H4 (cell line): ENCODE measurements at regions not wholly inside any gene's neighbourhood (a gene's known extent, or its start where the extent isn't known, plus 50 kb on each side); places are given as distances from the start of the nearest gene placed in this dataset.

Experiments
- DNase-seq: peaks from one replicate; pipeline ENCODE4 v3.0.0-alpha.2; 2015; ENCODE audit warnings: low spot score

DNA sequence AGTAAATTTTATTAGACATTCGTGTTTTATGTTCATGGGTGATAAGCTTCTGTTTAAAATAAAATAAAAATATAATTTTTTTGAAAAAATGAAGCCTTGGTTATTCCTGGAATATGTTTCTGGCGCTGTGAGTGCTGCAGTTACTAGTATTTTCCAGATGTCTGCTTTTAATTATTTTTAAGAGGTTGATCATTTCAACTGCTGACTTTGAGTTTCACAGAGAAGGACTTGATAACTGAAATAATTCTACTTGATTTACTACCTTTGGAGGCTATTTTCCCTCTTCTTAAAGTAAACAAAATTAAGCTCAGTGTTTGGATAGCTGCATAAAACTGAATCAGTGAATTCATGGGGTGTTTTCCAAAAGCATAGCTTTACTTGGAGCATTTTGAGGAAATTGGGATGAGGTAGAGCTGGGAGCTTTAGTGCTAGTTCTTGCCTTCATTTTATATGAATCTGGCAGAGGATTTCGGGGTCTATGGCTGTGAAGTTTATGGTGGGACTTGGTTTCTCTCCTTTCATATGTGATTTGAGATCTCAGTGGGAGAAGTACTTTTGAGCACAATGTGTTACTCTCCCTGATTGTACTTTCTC lies 666.5 kb downstream of the DCDC2C start:
- no peak for DNase-seq

DNA sequence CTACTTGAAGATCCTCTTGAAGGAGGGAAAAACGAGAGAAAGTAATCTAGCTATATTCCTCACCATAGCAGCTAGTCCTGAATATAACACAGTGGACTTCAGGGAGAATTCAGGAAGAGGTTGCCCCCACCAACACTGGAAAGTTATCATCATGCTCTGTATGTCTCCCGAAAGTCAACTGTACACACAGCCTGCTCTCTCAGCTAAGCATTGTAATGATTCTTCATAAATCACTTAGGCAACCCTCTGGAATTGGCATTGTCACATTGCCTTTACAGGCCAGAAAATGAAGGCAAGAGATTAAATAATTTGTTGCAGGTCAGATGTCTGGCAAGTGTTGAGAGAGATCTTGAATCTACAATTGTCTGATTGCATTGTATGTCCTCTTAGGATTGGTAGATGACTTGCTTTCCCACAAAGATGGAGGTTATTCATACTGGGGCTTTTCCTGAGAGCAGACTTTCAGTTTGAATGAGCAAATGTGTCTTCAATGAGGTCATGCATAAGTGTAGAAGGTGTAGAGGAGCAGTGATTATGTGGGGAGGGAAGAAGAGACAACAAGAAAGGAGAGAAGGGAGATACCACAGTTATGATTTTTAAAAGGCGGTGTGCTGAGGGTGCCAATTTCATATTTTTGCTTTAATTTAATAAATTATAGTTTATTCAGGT lies 667.2 kb downstream of the DCDC2C start:
- DNase-seq: no peak

DNA sequence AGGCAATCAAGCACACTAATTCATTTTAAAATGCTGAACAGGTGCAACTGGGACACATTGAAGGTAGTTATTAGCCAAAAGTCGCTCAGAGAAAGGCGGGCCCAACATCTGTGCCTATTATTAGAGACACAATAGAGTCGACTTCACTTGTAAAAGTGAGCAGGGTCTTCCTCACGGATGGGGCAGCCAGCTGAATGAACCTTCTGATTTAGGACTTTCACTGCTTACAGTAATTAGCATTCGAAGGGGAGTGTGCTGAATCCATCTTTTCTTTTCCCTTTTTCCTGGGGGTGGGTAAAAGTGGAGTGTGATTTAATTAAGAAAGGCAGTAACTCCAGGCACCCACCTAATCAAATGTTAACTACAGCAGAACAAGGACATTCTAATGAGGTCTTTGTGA lies 677.7 kb downstream of the DCDC2C start:
- no peak for DNase-seq

DNA sequence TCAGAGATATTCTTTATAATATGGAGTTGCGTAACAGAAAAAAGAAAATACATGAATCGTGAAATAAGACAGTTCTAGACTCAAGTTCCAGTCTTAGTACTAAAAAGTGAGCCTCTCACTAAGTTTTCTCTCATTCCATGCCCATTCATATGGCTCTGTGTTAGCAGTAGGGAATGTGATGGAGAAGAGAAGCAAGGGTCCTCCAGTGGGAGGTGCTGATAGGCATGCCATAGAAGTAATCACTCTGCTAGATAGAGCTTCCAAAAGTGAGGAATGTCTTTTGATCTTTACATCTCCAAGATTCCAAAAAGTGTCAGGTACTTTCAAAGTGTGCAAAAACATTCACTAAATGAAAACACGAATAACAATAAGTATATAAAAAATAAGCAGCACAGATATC lies 678.4 kb downstream of the DCDC2C start:
- DNase-seq: no peak

DNA sequence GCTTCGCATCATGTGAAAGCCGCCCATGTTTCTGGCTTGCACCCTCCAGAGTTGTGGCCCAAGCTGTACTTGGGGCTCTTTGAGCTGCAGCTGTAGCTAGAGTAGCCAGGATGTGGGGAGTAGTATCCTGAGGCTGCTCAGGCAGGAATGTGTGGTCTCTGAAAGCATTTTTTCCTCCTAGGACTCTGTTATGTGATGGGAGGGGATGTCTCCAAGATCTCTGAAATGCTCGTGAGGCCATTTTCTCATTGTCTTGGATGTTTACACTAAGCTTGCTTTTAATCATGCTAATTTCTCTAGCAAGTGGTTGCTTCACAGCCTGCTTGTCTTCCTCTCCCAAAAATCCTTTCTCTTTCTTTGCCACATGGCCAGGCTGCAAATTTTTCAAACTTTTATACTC lies 687.6 kb downstream of the DCDC2C start:
- DNase-seq: no peak

DNA sequence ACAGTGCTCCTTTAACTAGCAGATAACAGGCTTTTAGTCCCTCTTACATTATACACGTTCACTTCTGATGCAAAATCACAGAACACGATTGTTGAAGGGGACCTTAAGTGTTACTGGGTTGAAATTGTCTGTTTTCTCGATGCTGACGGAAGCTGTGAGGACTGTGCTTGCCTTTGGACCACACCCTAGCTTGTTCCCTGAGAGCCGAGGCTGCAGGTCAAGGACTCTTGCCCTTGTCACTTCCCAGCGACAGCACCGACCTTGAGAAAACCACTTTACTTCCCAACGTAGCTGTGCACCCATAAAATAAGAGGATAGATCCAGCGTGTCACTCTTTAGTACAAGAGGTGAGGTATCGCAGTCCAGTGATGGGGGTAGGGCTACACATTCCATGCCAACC lies 701.0 kb downstream of the DCDC2C start:
- DNase-seq: no peak

DNA sequence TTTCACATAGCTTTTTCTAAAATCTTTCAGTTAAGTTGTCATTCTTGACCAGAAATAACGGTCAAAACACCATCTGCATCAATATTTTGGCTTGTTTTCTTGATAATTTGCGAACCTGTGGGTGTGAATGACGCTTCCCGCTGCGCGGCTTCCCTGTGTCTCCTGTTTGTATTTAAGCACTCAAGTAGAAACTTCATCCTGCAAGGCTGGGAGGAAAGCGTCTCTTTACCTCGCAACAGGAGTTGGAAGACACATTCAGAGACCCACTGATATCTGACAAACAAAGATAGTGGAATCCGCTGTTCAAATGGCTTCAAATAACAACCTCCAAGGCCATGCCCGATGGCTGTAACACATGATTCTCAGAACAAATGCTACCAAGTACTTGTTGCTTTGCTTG lies 704.9 kb downstream of the DCDC2C start:
- DNase-seq: no peak

DNA sequence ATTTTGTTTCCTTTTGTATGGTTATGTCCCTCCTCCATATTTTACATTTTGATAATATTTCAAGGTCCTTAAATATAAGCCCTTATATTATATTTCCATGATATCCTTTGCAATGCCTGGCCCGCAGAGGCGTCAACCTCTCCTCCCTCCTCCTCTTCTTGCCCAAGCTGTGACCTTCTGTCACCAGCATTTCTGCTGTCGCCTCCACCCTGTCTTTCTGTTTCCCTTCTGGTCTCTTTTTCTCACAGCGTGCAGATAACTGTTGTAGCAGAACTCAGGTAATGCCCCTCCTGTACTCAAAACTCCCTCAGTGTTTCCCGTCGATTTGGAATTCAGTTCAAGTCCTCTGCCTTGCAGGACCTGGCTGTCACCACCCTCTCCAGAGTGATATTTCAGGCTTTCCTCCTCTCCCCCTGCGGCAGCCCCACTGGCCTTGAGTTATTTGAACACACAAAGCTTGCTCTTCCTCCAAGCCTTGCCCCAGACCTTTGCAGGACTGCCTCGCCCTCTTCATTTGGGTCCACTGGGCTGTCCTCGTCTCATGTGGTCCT lies 709.3 kb downstream of the DCDC2C start:
- no peak for DNase-seq

DNA sequence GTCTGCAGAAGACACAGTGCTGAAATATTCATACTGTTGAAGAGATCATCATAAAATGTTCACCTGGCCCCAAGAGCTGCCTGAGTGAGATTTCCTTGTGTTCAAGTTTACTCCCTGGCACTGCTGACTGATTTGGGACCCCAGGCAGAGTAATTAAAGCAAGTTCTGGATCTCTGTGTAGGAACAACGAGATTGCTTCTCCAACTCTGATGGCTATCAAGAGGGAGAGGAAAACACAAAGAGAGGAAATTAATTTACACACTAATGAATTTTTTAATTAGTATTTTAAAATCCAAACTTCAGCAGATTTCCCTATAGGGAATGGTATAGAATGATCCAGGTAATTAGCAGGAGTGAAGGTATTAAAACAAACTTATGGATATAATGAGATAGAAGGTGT lies 711.8 kb downstream of the DCDC2C start:
- DNase-seq: no peak

DNA sequence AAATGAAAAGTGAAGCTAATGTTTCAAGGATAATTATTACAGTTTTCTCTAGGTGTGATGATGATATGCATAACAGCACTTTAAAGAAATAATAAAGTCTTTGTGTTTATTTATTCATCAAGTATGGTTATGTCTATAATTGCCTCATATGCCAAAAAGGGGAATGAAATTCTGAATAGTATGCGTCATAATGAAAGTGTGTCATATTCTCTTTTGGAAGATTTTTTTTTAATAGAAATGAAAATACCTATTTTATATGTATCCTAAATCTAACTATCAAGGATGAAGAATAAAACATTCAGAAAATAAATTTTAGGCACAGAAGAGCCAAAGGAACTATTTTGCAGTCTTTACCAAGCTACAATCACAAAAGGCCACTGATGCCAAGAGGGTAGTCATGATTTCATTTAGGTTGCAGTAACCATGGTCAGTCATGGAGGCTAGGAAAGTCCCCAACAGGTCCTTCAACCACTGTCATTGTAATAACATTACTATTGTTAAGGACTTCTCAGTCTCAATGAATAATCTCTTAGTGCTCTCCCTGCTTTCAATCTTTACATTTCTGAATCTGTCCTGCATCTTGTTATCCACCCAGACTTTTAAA lies 712.5 kb downstream of the DCDC2C start:
- DNase-seq: no peak

DNA sequence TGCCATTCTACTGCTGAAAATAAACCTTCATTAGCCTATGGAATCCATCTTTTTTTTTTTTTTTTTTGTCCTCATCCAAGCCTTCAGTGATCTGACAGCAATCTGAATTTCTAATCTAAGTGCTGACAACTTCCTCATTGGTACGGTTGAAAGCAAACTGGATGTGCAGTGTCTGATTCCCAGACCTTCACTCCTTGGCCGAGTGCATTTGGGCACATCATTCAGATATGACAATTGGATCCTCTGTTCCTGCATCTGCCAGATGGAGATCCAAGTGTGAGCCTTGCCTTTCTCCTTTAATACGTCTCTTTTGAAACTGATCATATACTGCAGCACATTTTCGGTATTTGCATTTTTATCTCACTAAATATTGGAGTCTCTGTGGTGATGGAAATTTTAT lies 713.1 kb downstream of the DCDC2C start:
- DNase-seq: no peak

DNA sequence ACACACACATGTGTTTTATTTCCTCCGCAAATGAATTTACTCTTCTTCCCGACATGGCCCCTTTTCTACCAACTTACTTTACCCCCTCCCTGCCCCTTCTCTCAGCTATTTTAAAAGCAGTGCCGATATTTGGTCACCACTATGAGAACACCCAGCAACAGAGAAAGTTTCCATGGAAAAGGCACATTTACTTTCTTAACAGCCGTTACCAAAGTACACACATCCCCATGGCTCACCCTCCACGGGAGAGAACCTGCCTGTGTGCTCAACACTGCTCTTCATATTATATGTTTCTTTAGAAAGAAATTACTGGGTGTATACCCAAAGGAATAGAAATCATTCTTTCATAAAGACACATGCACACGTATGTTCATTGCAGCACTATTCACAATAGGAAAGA lies 714.4 kb downstream of the DCDC2C start:
- DNase-seq: no peak

DNA sequence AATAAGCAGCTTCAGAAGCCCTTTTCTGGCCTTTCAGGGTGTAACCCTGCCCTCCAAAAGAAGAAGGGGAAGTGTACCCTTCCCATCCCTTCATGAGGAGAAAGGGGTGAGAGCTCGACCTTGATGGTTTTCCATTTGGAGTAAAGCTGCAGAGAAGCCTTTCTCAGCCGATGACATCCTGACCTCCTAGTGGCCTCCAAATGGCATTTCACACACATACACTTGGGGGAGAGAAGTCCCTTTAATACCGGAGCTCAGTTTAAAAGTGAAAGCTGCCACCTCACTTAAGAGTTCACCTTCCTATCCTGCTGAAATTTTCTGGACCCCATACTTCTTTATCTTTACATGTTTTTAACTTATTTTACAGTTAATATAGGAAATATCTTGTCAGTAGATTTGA lies 716.7 kb downstream of the DCDC2C start:
- DNase-seq: no peak

DNA sequence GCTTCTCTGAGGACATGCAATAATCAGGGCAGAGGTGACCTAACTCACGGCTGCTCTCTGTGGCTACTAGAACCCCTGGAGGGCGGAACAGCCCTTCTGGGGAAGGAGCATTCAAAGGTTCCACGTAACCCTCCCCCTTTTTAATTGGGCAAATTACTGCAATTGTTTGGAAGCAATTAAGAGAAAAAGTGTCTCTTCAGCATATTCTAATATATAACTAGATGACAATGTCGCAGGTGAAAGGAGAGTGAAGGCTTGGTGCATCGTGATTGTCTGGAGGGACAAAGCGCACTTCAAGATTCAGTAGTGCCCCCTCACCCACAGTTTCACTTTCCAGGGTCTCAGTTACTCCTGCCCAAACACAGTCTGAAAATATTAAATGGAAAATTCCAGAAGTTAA lies 720.8 kb downstream of the DCDC2C start:
- no peak for DNase-seq

DNA sequence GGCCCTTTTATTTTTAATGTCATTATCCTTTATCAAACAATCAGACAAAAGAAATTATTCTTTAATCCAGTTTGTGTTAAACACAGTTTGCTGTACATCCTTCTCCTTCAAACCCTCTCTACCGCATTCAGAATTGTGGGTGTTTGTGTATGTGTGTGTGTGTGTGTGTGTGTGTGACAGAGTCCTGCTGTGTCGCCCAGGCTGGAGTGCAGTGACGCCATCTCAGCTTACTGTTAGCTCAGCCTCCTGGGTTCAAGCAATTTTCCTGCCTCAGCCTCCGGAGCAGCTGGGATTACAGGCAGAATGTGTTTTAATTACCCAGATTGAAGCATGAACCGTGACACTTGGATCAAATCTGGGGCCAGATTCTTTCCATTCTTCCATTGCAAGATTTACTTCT lies 723.7 kb downstream of the DCDC2C start:
- no peak for DNase-seq

DNA sequence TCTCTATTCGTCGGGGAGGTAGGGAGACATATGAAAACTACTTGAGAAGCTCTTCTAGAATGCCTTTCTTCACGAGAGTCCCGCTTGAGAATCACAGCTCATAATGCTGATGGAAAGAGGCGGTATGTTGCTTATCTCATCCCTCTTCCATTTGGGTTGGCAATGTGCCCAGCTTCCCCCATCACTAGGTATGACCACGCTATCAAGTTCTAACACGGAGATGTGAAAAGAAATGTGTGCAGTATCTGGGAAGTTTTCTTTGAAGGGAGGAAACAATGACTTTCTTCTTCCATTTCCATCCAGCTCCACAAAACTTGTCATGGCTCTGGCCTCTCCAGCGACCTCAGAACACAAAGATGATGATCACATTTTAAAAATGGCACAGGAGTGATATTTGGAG lies 742.4 kb downstream of the DCDC2C start:
- DNase-seq: no peak

DNA sequence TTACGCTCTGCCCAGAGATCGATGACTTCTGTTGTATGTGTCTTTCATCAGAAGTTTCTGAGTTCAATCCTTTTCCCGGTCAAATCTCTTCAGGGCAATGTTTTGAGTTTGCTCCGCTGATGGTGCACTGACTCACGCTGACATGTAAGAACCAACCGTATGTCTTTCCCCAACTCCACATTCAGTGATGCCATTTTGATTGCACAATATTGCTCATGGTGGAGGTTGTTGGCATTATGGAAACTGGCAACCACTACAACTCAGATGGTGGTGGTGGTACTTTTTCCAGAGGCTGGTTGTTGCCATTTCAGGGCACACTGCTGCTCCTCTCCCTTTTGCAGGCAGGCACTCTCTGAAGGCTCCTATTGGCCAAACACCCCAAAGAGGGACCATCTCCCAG lies 751.5 kb downstream of the DCDC2C start:
- no peak for DNase-seq

DNA sequence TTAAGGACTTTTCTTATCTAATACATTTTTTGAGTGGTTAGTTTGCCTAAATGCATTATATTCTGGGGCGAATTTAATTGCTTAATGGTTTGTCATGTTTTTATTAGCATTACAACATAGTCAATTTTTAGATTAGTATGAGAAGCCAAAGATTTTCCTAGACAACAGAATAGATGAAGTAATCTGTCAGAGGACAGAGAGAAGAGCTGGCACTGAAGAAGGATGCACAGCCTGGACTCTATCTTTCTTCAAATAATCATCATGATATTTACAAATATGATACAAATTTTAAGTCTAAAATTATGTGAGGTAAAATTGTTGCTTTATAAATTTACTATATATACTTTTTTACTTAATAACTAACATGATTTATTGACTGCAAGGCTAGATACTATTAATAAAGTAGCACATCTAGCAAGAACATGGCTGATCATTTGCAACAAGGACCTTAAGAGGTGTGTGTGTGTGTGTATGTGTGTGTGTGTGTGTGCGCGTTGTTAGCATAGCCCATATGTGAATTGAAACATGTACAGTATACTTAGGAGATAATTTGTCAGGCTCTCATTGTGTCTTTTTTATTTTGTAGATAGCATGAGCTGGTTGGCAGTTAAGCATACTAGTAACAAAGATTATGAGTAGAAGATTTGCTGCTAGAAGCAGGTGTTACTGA lies 752.2 kb downstream of the DCDC2C start:
- no peak for DNase-seq

DNA sequence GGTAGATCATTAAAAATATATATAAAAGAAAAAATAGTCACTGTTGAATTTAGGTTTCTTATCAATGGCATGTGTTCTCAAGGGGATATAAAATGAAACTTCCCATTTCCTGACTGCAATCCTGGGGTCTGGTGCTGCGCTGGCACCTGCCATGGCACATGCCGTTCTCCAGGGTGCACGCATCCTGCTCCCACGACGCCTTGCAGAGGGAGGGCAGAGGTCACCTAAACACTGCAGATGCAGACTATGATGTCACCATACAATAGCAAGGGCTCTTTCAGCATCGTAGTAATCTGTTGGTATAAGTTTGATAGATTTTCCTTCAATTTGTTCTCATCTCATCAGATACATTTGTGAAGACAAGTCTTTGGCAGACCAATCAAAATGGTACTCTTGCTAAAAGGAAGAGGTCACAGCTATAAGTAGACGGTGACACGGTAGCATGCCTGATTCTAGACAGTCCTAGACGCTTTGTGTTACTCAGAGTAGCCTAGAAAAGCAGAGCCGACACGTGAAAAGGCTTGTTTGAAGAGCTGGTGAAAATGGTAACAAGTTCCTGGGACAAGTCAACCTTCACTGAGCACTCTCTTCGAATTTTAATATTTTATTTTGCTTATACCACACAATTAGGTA lies 761.4 kb downstream of the DCDC2C start:
- no peak for DNase-seq

DNA sequence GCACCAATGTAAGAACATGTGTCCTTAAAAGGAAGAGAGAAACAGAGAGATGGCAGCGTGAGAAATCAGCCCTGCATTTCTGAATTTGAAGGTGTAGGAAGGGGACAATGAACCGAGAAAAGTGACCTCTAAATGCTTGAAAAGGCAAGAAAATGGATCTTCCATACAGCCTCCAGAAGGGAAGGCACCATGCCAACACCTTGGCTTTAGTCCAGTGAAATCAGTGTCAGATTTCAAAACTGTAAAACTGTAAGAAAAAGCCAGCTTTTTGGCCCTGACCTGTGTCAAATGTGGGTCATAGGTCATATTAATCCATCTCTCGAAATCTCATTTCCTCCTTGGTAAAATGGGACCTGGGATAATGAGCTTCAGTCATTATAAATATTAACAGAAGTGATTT lies 762.3 kb downstream of the DCDC2C start:
- DNase-seq: no peak

DNA sequence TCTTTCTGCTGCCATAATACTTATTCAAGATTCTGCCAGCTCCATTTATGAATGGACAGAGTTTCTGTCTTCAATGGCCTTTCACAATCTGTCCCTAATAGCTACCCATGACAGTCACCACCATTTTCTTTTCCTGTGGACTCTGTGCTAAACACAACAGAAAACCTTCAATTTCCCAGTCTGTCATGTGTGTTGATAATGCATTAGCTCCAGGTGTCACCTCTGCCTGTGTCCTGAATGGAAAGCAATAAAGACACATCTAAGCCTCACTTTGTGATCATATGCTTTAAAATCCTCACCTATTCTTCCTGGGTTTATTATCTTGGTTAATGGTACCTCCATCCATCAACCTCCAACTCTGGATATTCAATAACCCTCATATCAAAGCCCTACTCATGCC lies 772.2 kb downstream of the DCDC2C start:
- no peak for DNase-seq

DNA sequence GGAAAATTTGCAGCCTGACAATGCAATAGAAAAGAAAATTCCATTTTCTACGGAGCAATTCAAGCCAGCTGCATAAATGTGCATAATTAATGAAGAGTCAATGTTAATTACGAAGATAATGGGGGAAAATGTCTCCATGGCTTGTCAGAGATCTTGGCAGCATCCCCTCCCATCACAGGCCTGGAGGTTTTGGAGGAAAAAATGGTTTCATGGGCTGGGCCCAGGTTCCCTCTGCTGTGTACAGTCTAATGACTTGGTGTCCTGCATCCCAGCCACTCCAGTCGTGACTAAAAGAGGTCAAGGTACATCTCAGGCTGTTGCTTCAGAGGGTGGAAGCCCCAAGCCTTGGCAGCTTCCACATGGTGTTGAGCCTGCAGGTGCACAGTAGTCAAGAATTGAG lies 779.7 kb downstream of the DCDC2C start:
- DNase-seq: no peak
